HepG2 (cell line): ENCODE measurements at regions not wholly inside any gene's neighbourhood (a gene's known extent, or its start where the extent isn't known, plus 50 kb on each side); places are given as distances from the start of the nearest gene placed in this dataset.

Experiments used
- ATAC-seq: fragments of 200-7000 bp; cut with Tn5 transposase; 3 replicates; pipeline ENCODE4 v1.9.1; 2020; ENCODE audit warnings: mild to moderate bottlenecking, moderate library complexity
- BruUV-seq: library from RNA; stranded (reverse); fragments of 400-500 nt; replicated peaks from 2 replicates; lab custom pipeline; 2021; lab: Mats Ljungman, UMichigan
- CTCF ChIA-PET: fragments of 300-600 bp; formaldehyde crosslinking; extraction: SDS; loops from one replicate; lab custom pipeline; 2021; ENCODE audit warnings: low total read pairs, inconsistent platforms, low intra/inter-chr PET ratio; lab: Yijun Ruan, JAX
- POLR2A ChIA-PET: fragments of 350-600 bp; sonication (Branson Sonifier 250); formaldehyde crosslinking; loops from one replicate; lab custom pipeline; 2020; ENCODE audit warnings: antibody characterized with exemption, inconsistent platforms; lab: Yijun Ruan, JAX
- DNase-seq: peaks from one replicate; pipeline ENCODE4 v3.0.0-alpha.2; 2015; ENCODE audit warnings: low spot score
- FAIRE-seq: peaks from 3 replicates; lab custom pipeline; 2011; peaks lifted over from hg19 to GRCh38; lab: Jason Lieb, UNC
- H2AFZ ChIP-seq: one replicate; pipeline ENCODE4 v1.6.1; 2011; ENCODE audit warnings: low read length, inconsistent platforms
- H3K27ac ChIP-seq: fragments of 300-600 bp; 3 replicates; pipeline ENCODE4 v1.8.0; 2011; ENCODE audit warnings: mixed run types, mild to moderate bottlenecking, mixed read lengths, low read length, inconsistent platforms; ENCODE audit not compliant: insufficient read depth; ENCODE audit errors: extremely low read length
- H3K27me3 ChIP-seq, 2 experiments: fragments of 200-600 bp in 1 of 2; 2 replicates in 1 of 2; 3 replicates in 1 of 2; pipeline versions ENCODE4 v1.6.0 to v1.8.0; 2011; ENCODE audit warnings: low read length in 2 of 2, mild to moderate bottlenecking in 2 of 2, moderate library complexity in 2 of 2, inconsistent platforms in 1 of 2; ENCODE audit not compliant: insufficient read depth in 2 of 2, control insufficient read depth in 1 of 2
- H3K36me3 ChIP-seq, 2 experiments: fragments of 200-600 bp in 1 of 2; replicated peaks in 1 of 2; 2 replicates in 1 of 2; 3 replicates in 1 of 2; pipeline versions ENCODE4 v1.5.1 to v1.8.0; 2011; ENCODE audit warnings: low read length in 2 of 2, inconsistent platforms in 1 of 2; ENCODE audit not compliant: insufficient read depth in 2 of 2, control insufficient read depth in 1 of 2
- H3K4me1 ChIP-seq: 2 replicates; pipeline ENCODE4 v1.5.1; 2012; ENCODE audit warnings: low read length, inconsistent platforms; ENCODE audit not compliant: insufficient read depth
- H3K4me2 ChIP-seq: 2 replicates; pipeline ENCODE4 v1.6.0; 2011; ENCODE audit warnings: low read depth, low read length, inconsistent platforms
- H3K4me3 ChIP-seq, 3 experiments: fragments of 200-600 bp in 1 of 3; sonication (generic), shearing (Covaris generic) in 1 of 3; replicated peaks in 1 of 3; 2 replicates each; pipeline ENCODE4 v1.5.1; 2011 to 2016; ENCODE audit warnings: low read length in 3 of 3, inconsistent platforms in 2 of 3, low read depth in 2 of 3, mild to moderate bottlenecking in 2 of 3, control low read depth in 1 of 3, mixed read lengths in 1 of 3; ENCODE audit not compliant: insufficient read depth in 1 of 3
- H3K79me2 ChIP-seq: one replicate; pipeline ENCODE4 v1.6.1; 2011; ENCODE audit warnings: low read length, inconsistent platforms; ENCODE audit not compliant: insufficient read depth
- H3K9ac ChIP-seq: 2 replicates; pipeline ENCODE4 v1.6.0; 2011; ENCODE audit warnings: mild to moderate bottlenecking, low read depth, low read length, inconsistent platforms; ENCODE audit not compliant: insufficient read depth
- H3K9me3 ChIP-seq: 2 replicates; pipeline ENCODE4 v1.5.1; 2012; ENCODE audit warnings: mild to moderate bottlenecking, low read length
- H4K20me1 ChIP-seq: 2 replicates; pipeline ENCODE4 v1.6.0; 2011; ENCODE audit warnings: inconsistent platforms, mild to moderate bottlenecking, low read length, moderate library complexity; ENCODE audit not compliant: insufficient read depth
- FOXJ3 ChIP-seq: sonication (generic); formaldehyde crosslinking; IDR thresholded peaks from 2 replicates; pipeline ENCODE4 v1.4.0; 2020; ENCODE audit warnings: missing genetic modification reagents, mild to moderate bottlenecking, borderline replicate concordance
- HCFC1 ChIP-seq: fragments of 150-350 bp; IDR thresholded peaks from 2 replicates; pipeline ENCODE4 v1.6.1; 2014; ENCODE audit warnings: low read depth, low read length
- HINFP ChIP-seq: sonication (generic); formaldehyde crosslinking; IDR thresholded peaks from 2 replicates; pipeline ENCODE4 v1.4.0; 2020; ENCODE audit warnings: low read depth, mild to moderate bottlenecking, missing genetic modification reagents
- ISL2 ChIP-seq: sonication (generic); formaldehyde crosslinking; IDR thresholded peaks from 2 replicates; pipeline ENCODE4 v1.5.0; 2020; ENCODE audit warnings: missing genetic modification reagents
- NR1H2 ChIP-seq: sonication (generic); formaldehyde crosslinking; IDR thresholded peaks from 2 replicates; pipeline ENCODE4 v1.8.1; 2022; ENCODE audit warnings: low read depth, missing genetic modification reagents, borderline replicate concordance
- RBM39 ChIP-seq: fragments of 200-400 bp; formaldehyde crosslinking; IDR thresholded peaks from one replicate; pipeline ENCODE4 v1.6.1; 2018; ENCODE audit warnings: antibody characterized with exemption, mild to moderate bottlenecking, low read depth, low read length; ENCODE audit not compliant: poor library complexity, severe bottlenecking
- U2AF1 ChIP-seq: fragments of 200-400 bp; formaldehyde crosslinking; optimal IDR thresholded peaks from 2 replicates; pipeline ENCODE3; 2017; ENCODE audit warnings: mild to moderate bottlenecking, low read depth, low read length
- ZMAT3 ChIP-seq: sonication (generic); formaldehyde crosslinking; conservative IDR thresholded peaks from 2 replicates; pipeline ENCODE4 v1.7.0; 2021; ENCODE audit warnings: missing genetic modification reagents
- WGBS: methylation state at CpG from one replicate; pipeline ENCODE4 v1.1.6; 2017; ENCODE audit warnings: low lambda C conversion rate; 5-methylcytosine and 5-hydroxymethylcytosine counted together
- in situ Hi-C: cut with HindIII; loops from 2 replicates; pipeline ENCODE4 v1.10.0; 2017; ENCODE audit warnings: low pct_unique_long_range_greater_than_20kb; ENCODE audit not compliant: extremely low pct_ligation_motif_present
- intact Hi-C: fragments of 100-400 bp; cut with micrococcal nuclease; formaldehyde crosslinking; loops from one replicate; pipeline ENCODE4 v1.10.0; 2022; ENCODE audit not compliant: unreplicated experiment
- TF ChIP-seq, protein P1 (sequence below): sonication (generic); formaldehyde crosslinking; IDR thresholded peaks from 2 replicates; pipeline ENCODE4 v1.4.0; 2020; ENCODE audit warnings: missing genetic modification reagents
- TF ChIP-seq, protein P2 (sequence below): sonication (generic); formaldehyde crosslinking; IDR thresholded peaks from 2 replicates; pipeline ENCODE4 v1.5.0; 2020; ENCODE audit warnings: missing genetic modification reagents

DNA sequence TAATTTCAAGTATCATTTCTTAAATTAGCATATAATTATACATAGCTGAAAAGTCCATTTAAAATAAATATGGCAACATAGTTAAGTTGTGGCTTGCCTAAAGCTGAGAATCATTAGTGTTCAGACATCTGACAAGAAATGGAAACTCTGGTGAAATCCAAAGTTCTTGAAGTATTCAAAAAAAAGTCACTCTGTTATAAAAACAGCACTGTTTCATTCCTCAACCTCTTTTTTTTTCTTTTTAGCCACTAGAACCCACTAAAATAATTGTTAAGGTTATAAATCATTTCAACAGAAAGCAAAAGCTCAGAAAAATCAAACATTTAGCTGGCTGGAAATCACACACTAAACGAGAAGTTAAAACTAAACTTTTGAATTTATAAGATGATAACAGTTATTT is 476.7 kb downstream of the LTN1 start:
- no peak for FAIRE-seq
- WGBS: 2% methylated on average over 1 of the region's 1 CpG
- intact Hi-C loops: loop anchor here (5.0 kb wide), 1 partner anchor 1664 kb away; no protein-coding TSS in a partner anchor

DNA sequence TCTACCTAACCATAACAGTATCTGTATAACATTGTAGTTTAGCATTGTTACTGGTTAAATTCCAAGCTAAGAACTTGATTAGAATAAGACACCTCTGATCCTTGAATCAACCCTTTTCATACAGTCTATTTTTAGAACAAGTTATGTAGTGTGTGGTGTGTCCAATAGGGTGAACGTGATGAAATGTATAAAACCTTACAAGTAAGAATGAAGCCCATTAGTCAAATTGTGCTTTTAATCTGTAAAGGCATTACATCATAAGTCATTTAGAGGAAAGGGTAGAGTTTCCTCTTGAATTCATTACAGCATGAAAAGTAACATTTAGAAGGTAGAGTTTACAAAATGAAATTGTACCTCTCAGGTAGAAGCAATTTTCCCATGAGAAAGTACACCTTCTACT is 479.2 kb downstream of the LTN1 start:
- Histone ChIP-seq H3K79me2 (no peaks in the 10 kb centered on the region), H3K4me3 (no peak overlapping the region), H3K4me1 (no peaks in the 10 kb centered on the region), H4K20me1 (no peaks in the 10 kb centered on the region), H3K9ac (no peak overlapping the region), H3K9me3 (no peaks in the 10 kb centered on the region), H2AFZ (no peak overlapping the region), H3K27me3 (no peaks in the 10 kb centered on the region), H3K36me3 (no peaks in the 10 kb centered on the region), H3K27ac (no peak overlapping the region), H3K4me2 (no peak overlapping the region)
- ChIA-PET CTCF (interaction anchor here (1.4 kb wide), 1 partner anchor 232 kb away, joined by 3 read pairs; no protein-coding TSS in a partner anchor), POLR2A (no interaction called here)
- WGBS: 3% methylated on average over 1 of the region's 1 CpG
- ATAC-seq: no peak
- intact Hi-C loops: no loop called here
- FAIRE-seq: no peak
- in situ Hi-C loops: loop anchor here (10.0 kb wide), 1 partner anchor 421 kb away; no protein-coding TSS in a partner anchor
- DNase-seq: no peak
- no TSS peak for BruUV-seq
- TF ChIP-seq HINFP (CRISPR knock-in tag): no peak
- TF ChIP-seq, protein P1, sequence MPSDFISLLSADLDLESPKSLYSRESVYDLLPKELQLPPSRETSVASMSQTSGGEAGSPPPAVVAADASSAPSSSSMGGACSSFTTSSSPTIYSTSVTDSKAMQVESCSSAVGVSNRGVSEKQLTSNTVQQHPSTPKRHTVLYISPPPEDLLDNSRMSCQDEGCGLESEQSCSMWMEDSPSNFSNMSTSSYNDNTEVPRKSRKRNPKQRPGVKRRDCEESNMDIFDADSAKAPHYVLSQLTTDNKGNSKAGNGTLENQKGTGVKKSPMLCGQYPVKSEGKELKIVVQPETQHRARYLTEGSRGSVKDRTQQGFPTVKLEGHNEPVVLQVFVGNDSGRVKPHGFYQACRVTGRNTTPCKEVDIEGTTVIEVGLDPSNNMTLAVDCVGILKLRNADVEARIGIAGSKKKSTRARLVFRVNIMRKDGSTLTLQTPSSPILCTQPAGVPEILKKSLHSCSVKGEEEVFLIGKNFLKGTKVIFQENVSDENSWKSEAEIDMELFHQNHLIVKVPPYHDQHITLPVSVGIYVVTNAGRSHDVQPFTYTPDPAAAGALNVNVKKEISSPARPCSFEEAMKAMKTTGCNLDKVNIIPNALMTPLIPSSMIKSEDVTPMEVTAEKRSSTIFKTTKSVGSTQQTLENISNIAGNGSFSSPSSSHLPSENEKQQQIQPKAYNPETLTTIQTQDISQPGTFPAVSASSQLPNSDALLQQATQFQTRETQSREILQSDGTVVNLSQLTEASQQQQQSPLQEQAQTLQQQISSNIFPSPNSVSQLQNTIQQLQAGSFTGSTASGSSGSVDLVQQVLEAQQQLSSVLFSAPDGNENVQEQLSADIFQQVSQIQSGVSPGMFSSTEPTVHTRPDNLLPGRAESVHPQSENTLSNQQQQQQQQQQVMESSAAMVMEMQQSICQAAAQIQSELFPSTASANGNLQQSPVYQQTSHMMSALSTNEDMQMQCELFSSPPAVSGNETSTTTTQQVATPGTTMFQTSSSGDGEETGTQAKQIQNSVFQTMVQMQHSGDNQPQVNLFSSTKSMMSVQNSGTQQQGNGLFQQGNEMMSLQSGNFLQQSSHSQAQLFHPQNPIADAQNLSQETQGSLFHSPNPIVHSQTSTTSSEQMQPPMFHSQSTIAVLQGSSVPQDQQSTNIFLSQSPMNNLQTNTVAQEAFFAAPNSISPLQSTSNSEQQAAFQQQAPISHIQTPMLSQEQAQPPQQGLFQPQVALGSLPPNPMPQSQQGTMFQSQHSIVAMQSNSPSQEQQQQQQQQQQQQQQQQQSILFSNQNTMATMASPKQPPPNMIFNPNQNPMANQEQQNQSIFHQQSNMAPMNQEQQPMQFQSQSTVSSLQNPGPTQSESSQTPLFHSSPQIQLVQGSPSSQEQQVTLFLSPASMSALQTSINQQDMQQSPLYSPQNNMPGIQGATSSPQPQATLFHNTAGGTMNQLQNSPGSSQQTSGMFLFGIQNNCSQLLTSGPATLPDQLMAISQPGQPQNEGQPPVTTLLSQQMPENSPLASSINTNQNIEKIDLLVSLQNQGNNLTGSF (CRISPR knock-in tag): no peak
- TF ChIP-seq RBM39: no peak
- TF ChIP-seq HCFC1: no peak
- no peak for TF ChIP-seq ISL2 (CRISPR knock-in tag)
- TF ChIP-seq NR1H2 (CRISPR knock-in tag): no peak
- TF ChIP-seq, protein P2, sequence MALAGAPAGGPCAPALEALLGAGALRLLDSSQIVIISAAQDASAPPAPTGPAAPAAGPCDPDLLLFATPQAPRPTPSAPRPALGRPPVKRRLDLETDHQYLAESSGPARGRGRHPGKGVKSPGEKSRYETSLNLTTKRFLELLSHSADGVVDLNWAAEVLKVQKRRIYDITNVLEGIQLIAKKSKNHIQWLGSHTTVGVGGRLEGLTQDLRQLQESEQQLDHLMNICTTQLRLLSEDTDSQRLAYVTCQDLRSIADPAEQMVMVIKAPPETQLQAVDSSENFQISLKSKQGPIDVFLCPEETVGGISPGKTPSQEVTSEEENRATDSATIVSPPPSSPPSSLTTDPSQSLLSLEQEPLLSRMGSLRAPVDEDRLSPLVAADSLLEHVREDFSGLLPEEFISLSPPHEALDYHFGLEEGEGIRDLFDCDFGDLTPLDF: no peak
- TF ChIP-seq FOXJ3 (CRISPR knock-in tag): no peak
- TF ChIP-seq U2AF1: no peak

More for the DNA sequence above, 476.7 kb downstream of the LTN1 start:
- Histone ChIP-seq H3K4me3 (no peak overlapping the region), H3K27me3 (no peaks in the 10 kb centered on the region), H3K4me1 (no peaks in the 10 kb centered on the region), H3K9me3 (no peaks in the 10 kb centered on the region), H3K4me2 (no peak overlapping the region), H4K20me1 (no peaks in the 10 kb centered on the region), H2AFZ (no peak overlapping the region), H3K79me2 (no peaks in the 10 kb centered on the region), H3K36me3 (no peaks in the 10 kb centered on the region), H3K27ac (no peak overlapping the region), H3K9ac (no peak overlapping the region)
- BruUV-seq: no TSS peak
- ChIA-PET POLR2A (no interaction called here), CTCF (interaction anchor here (3.5 kb wide), 1 partner anchor 229 kb away, joined by 42 read pairs; no protein-coding TSS in a partner anchor)
- in situ Hi-C loops: loop anchor here (5.0 to 10.0 kb wide), 2 partner anchors 231 to 419 kb away; no protein-coding TSS in a partner anchor
- no peak for TF ChIP-seq ZMAT3 (CRISPR knock-in tag)
- DNase-seq: no peak
- ATAC-seq: no peak
